ENCODE measurements at regions not wholly inside any gene's neighbourhood (a gene's known extent, or its start where the extent isn't known, plus 50 kb on each side); places are given as distances from the start of the nearest gene placed in this dataset.

- Histone ChIP-seq H3K4me3 (no peak overlapping the region), H3K27me3 (no peaks in the 10 kb centered on the region), H3K27ac (no peak overlapping the region), H3K9me3 (no peaks in the 10 kb centered on the region), H3K4me1 (peaks cover 0 to 13% (median 4%) of the 10 kb centered on the region in 4 donors), H3K36me3 (no peaks in the 10 kb centered on the region)
- DNase-seq, result no peak
- ATAC-seq (ENCODE audit: low FRiP score in 2 of 2), result peak in 1 of 2 donors; percentile 47
- TF ChIP-seq POLR2A (IDR thresholded peaks at IDR 0.05) (no peak), CTCF (IDR thresholded peaks at IDR 0.05) (no peak), EP300 (IDR thresholded peaks at IDR 0.05) (no peak), POLR2AphosphoS5 (IDR thresholded peaks at IDR 0.05) (no peak)
- WGBS, 2 donors, result 50 to 53% methylated on average over 6 of the region's 6 CpGs
Observed at GRCh38 chr1:221157026-221157761, 278.0 kb downstream of the HLX start.

- DNase-seq (no peak), ATAC-seq (ENCODE audit: low FRiP score in 2 of 2) (no peak)
- Histone ChIP-seq H3K27me3 (no peaks in the 10 kb centered on the region), H3K9me3 (no peaks in the 10 kb centered on the region), H3K36me3 (no peaks in the 10 kb centered on the region), H3K4me3 (no peak overlapping the region), H3K27ac (no peak overlapping the region), H3K4me1 (peaks cover 0 to 13% (median 4%) of the 10 kb centered on the region in 4 donors)
- 93 to 95% methylated on average over 2 of the region's 2 CpGs for WGBS, 2 donors
- TF ChIP-seq EP300 (IDR thresholded peaks at IDR 0.05), result no peak
- TF ChIP-seq CTCF (IDR thresholded peaks at IDR 0.05), result no peak
- TF ChIP-seq POLR2AphosphoS5 (IDR thresholded peaks at IDR 0.05), result no peak
- TF ChIP-seq POLR2A (IDR thresholded peaks at IDR 0.05), result no peak
Observed at GRCh38 chr1:221159608-221160007, 280.4 kb downstream of the HLX start.

- Histone ChIP-seq H3K9me3 (no peaks in the 10 kb centered on the region), H3K4me3 (no peak overlapping the region), H3K27ac (peak overlapping the region in 1 of 4 donors; percentile 22), H3K36me3 (no peaks in the 10 kb centered on the region), H3K4me1 (peaks cover 7 to 20% (median 13%) of the 10 kb centered on the region in 4 donors), H3K27me3 (no peaks in the 10 kb centered on the region)
- peak in 1 of 2 donors; percentile 29 for ATAC-seq (ENCODE audit: low FRiP score in 2 of 2)
- no peak for DNase-seq
- no peak for TF ChIP-seq EP300 (IDR thresholded peaks at IDR 0.05)
- TF ChIP-seq POLR2AphosphoS5 (IDR thresholded peaks at IDR 0.05), result no peak
- TF ChIP-seq CTCF (IDR thresholded peaks at IDR 0.05), result no peak
- TF ChIP-seq POLR2A (IDR thresholded peaks at IDR 0.05), result no peak
- WGBS, 2 donors, result 35 to 47% methylated on average over 1 of the region's 1 CpG
Observed at GRCh38 chr1:221161571-221162041, 282.4 kb downstream of the HLX start.

- no peak overlapping the region for H3K27ac ChIP-seq
- no peak for ATAC-seq (ENCODE audit: low FRiP score in 2 of 2)
- H3K36me3 ChIP-seq, result no peaks in the 10 kb centered on the region
- H3K4me3 ChIP-seq, result no peak overlapping the region
- no peak for DNase-seq
- no peaks in the 10 kb centered on the region for H3K9me3 ChIP-seq
- no peaks in the 10 kb centered on the region for H3K27me3 ChIP-seq
- no peak for TF ChIP-seq EP300 (IDR thresholded peaks at IDR 0.05)
- TF ChIP-seq CTCF (IDR thresholded peaks at IDR 0.05), result no peak
- no peak for TF ChIP-seq POLR2AphosphoS5 (IDR thresholded peaks at IDR 0.05)
- no peak for TF ChIP-seq POLR2A (IDR thresholded peaks at IDR 0.05)
- 65 to 77% methylated on average over 2 of the region's 2 CpGs for WGBS, 2 donors
- H3K4me1 ChIP-seq, result peaks cover 7 to 20% (median 13%) of the 10 kb centered on the region in 4 donors
Observed at GRCh38 chr1:221162352-221162751, 283.1 kb downstream of the HLX start.

- Histone ChIP-seq H3K27ac (no peak overlapping the region), H3K4me3 (no peak overlapping the region), H3K4me1 (peaks cover 7 to 20% (median 13%) of the 10 kb centered on the region in 4 donors), H3K9me3 (no peaks in the 10 kb centered on the region), H3K36me3 (no peaks in the 10 kb centered on the region), H3K27me3 (no peaks in the 10 kb centered on the region)
- WGBS, 2 donors, result 80 to 92% methylated on average over 2 of the region's 2 CpGs
- DNase-seq (no peak), ATAC-seq (ENCODE audit: low FRiP score in 2 of 2) (no peak)
- TF ChIP-seq POLR2AphosphoS5 (IDR thresholded peaks at IDR 0.05), result no peak
- TF ChIP-seq POLR2A (IDR thresholded peaks at IDR 0.05), result no peak
- no peak for TF ChIP-seq EP300 (IDR thresholded peaks at IDR 0.05)
- TF ChIP-seq CTCF (IDR thresholded peaks at IDR 0.05), result no peak
Observed at GRCh38 chr1:221162939-221163338, 283.7 kb downstream of the HLX start.

All from upper lobe of left lung (tissue), 6 donors.